ENCODE measurements at regions not wholly inside any gene's neighbourhood (a gene's known extent, or its start where the extent isn't known, plus 50 kb on each side); places are given as distances from the start of the nearest gene placed in this dataset.
A peak's percentile ranks its signal among the peaks of the same experiment; 100 is the strongest.
"Not testable (repeated sequence)": the region's sequence is repeated elsewhere in the genome, so short reads cannot be mapped to it uniquely, and the experiment has no call there.

DNA sequence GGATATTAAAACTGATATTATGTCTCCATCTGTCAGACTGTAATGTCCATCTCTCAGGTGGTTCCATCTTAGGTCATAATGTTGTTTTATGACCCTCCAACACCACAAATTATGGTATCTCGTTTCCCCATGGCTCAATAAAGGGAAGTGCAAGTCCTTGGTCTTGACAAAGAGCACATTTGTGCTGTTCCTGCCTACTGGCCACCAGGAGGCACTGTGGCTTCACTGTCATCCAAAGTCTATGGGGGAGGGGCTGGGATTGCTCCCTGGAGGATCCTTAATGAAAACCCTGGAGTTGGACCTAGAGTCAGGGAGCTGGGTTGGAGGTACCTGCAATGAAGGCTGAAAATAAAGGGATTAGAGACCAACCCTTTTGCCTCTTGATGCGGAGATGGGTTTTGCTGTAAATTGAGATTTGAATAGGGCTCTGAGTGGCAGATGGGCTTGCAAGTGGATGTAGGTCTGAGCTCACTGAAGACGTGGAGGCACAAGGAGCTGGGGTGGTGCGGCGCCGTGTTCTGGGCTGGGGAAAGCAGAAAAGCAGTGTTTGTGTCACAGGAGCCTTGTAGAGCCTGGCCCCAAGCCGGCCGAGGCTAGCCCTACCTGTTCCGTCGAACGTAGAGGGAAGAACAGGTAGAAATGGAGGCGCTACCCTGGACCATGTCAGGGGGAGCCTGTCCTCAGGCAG lies 180.5 kb upstream of the PRSS58 start:
- peak; percentile 50 for DNase-seq

GRCh38 chr7:142437741-142438140 lies 179.9 kb upstream of the PRSS58 start:
- no peak for DNase-seq

DNA sequence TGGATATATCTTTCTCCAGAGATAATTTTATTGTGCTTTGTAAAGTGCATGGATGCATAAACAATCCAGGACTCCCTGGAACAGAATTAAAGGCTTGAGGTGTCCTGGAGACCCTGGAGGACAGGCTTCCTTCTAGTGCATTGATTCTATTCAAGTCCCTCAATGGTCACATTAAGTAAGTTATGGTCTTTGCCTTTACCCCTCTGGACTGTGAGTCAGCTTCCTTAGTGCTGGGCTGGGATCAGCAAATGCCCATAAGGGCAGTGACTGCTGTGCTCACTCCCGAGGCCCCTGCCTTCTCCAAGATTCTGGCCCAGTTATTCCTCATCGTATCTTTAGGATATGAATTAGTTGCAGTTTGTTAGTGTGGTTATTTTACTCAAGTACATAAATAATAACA lies 178.7 kb upstream of the PRSS58 start:
- no peak for DNase-seq

DNA sequence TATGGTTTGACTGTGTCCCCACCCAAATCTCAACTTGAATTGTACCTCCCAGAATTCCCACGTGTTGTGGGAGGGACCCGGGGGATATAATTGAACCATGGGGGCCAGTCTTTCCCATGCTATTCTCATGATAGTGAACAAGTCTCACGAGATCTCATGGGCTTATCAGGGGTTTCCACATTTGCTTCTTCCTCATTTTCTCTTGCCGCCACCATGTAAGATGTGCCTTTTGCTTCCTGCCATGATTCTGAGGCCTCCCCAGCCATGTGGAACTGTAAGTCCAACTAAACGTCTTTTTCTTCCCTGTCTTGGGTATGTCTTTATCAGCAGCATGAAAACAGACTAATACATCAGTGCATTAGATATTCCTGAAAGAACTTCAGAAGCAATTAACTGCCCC lies 177.7 kb upstream of the PRSS58 start:
- DNase-seq = not testable (repeated sequence)

DNA sequence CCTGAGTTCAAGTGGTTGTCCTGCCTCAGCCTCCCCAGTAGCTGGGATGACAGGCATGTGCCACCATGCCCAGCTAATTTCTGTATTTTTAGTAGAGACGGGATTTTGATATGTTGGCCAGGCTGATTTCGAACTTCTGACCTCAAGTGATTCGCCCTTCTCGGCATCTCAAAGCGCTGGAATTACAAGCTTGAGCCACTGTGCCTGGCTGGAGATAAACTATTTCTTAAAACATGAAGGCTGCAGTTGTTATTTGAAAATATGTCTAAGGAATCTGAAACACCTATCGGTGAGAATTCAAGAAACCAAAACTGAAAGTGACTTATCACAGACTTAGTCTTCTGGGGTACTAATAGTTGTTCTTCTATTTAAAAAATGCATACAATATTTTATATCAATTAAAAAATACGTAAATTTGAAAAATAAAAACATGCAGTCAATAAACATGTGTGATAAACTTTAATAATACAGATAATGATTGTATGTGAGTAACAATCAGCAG lies 176.9 kb upstream of the PRSS58 start:
- DNase-seq = no peak

GRCh38 chr7:142434133-142434532 lies 176.3 kb upstream of the PRSS58 start:
- not testable (repeated sequence) for DNase-seq

DNA sequence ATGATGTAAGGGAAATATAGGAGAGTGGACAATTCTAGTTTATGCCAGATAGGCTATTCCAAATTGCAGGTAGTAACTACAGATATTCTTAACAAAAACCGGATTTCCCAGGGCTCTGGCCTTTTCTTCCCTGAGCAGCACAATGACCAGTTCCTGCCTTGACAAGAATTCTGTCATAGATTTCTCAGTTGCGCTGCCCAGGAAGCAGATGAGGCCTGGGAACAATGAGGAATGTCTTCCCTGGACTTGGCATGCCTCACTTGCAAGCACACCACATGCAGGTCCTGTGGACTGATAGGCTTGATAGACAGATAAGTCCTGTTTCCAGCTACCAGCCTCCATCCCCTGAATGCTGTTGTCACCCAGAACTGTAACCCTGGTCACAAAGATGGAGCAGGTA lies 174.5 kb upstream of the PRSS58 start:
- no peak for DNase-seq

DNA sequence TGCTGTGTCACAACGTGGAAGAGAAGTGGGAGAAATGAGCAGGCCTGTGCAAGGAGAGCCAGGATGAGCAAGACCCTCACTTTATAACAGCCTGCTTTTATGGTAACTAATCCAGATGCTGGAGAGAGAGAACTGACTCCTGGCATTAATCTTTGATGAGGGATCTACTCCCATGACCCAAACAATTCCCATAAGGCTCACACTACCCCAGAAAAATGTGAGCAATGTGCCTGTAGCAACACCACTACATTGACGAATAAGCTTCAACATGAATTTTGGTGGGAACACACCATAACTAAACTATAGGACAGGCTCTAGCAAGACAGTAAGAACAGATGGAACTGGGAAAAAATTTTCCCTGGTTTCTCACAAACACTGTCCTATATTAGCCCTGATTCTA lies 173.6 kb upstream of the PRSS58 start:
- peak; percentile 25 for DNase-seq

GRCh38 chr7:142428094-142428493 lies 170.2 kb upstream of the PRSS58 start:
- no peak for DNase-seq

GRCh38 chr7:142425281-142425680 lies 167.4 kb upstream of the PRSS58 start:
- DNase-seq = no peak

- DNase-seq = no peak
Observed at GRCh38 chr7:142422621-142423020, 164.8 kb upstream of the PRSS58 start.

GRCh38 chr7:142420554-142421362 lies 162.9 kb upstream of the PRSS58 start:
- peak; percentile 61 for DNase-seq

DNA sequence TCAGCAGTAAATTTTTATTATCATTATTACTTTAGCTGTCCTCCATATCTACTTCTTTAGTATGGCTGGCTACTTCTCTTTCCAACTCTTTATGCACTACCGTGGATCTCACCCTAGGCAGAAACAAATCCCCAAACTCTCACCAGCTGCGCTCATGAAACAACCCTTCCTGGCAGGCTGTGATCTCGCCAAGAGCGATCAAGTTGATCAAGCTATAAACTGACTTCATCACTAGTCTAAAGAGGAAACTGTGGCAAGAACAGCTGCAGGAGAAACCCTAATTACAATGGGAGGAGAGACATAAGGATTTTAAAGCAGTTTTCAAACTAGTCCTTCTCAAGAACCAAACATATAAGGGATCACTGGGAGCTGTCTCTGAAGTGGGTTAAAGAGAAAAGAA lies 160.5 kb upstream of the PRSS58 start:
- DNase-seq = no peak

GRCh38 chr7:142414915-142415314 lies 157.1 kb upstream of the PRSS58 start:
- no peak for DNase-seq

DNA sequence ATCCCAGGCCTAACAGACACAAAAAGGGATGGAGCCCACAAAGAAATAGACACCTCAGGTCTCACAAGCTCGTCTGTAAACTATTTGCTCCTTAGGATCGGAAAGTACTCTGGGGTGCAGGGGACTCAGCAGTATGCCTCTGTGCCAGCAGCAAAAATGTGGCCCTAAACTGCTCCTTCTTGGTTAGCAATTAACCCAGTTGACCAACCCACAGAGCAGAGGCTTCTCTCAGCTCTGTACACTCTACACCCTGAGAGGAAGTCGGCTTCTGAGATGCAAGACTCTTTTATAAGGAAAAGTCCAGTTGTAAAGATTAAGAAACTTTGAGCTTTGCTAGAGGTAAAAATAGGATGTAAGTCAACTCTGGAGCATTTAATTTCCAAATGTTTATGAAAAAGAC lies 156.3 kb upstream of the PRSS58 start:
- DNase-seq = no peak

GRCh38 chr7:142413280-142414000 lies 155.6 kb upstream of the PRSS58 start:
- DNase-seq = no peak

GRCh38 chr7:142412551-142413193 lies 154.8 kb upstream of the PRSS58 start:
- peak; percentile 66 for DNase-seq

DNA sequence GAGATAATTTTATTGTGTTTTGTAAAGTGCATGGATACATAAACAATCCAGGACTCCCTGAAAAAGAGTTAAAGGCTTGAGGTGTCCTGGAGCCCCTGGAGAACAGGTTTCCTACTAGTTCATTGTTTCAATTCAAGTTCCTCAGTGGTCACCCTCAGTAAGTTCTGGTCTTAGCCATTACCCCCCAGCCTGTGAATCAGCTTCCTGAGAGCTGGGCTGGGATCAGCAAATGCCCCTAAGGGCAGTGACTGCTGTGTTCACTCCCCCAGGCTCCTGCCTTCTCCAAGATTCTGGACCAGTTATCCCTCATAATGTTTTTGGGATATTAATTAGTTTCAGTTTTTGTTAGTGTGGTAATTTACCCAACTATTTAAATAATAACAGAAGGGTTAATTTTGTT lies 151.6 kb upstream of the PRSS58 start:
- DNase-seq = no peak

DNA sequence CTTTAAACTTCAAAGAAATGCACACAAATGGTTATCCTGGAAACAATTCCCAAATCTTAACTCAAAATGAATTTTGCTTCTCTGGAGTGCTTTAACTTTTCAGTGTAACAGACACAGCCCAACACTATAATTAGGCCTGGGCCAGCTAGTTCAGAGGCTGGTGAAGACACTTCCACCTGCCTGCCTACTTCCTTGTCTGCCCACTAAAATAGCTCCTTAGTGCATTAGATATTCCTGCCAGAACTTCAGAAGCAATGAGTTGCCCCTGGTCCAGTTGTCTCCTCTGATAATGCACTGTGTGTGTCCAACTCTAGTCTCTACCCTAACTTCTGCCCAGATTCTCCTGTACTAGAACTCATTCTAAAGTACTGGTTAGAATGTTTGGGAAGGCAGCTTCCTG lies 150.9 kb upstream of the PRSS58 start:
- no peak for DNase-seq

DNA sequence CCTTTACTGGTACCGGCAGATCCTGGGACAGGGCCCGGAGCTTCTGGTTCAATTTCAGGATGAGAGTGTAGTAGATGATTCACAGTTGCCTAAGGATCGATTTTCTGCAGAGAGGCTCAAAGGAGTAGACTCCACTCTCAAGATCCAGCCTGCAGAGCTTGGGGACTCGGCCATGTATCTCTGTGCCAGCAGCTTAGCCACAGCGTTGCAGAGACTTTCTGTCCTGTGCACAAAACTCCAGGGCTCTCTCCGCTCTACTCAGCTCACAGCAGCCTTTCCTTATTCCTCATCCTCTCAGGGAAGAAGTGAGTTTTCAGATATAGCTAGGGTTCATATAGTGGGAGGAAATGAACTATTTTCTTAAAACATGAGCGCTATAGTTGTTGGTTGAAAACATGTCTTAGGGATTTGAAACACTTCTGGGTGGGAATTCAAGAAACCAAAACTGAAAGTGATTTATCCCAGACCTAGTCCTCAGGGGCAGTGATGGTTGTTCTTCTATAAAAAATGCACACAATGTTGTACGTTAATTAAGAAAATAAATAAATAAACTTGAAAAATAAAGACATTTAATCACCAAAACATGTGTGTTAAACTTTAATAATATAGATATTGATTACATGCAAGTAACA lies 150.2 kb upstream of the PRSS58 start:
- DNase-seq = no peak

GRCh38 chr7:142405122-142405765 lies 147.4 kb upstream of the PRSS58 start:
- peak; percentile 47 for DNase-seq

GRCh38 chr7:142401951-142402350 lies 144.1 kb upstream of the PRSS58 start:
- no peak for DNase-seq
